Epithelial cell of esophagus (primary cell): ENCODE measurements at regions not wholly inside any gene's neighbourhood (a gene's known extent, or its start where the extent isn't known, plus 50 kb on each side); places are given as distances from the start of the nearest gene placed in this dataset.
A peak's percentile ranks its signal among the peaks of the same experiment; 100 is the strongest.

Experiments
- DNase-seq: peaks from one replicate; pipeline ENCODE4 v3.0.0; 2010; ENCODE audit warnings: low read depth
- H3K4me3 ChIP-seq: 2 replicates; pipeline ENCODE4 v1.5.1; 2011; ENCODE audit warnings: mild to moderate bottlenecking, low read length, control low read depth
- TF ChIP-seq, protein P1 (sequence below): IDR thresholded peaks from 2 replicates; pipeline ENCODE4 v1.5.1; 2011; ENCODE audit warnings: low read depth, mild to moderate bottlenecking, low read length, control low read depth, inconsistent platforms; ENCODE audit not compliant: insufficient read depth; ENCODE audit errors: missing control alignments

DNA sequence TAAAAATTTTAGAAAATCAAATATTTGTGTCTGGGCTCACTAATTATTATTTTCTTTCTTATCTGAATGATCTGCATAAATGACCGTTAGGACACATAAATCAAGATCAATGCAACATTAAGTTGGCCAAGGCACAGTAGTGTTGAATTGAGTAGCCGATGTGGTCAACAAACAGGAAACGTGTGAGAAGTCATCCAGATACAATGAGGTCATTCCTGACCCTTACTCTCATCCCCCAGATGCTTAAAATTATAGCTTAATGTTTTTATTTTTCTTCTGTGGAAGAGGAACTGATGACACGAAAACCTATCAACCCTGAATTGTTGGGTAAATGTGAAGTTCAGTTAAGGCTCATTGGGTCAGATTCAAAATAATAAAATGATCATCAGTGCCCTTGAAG is 222.9 kb downstream of the RFC3 start:
- no peak overlapping the region for H3K4me3 ChIP-seq
- DNase-seq = no peak
- TF ChIP-seq, protein P1, sequence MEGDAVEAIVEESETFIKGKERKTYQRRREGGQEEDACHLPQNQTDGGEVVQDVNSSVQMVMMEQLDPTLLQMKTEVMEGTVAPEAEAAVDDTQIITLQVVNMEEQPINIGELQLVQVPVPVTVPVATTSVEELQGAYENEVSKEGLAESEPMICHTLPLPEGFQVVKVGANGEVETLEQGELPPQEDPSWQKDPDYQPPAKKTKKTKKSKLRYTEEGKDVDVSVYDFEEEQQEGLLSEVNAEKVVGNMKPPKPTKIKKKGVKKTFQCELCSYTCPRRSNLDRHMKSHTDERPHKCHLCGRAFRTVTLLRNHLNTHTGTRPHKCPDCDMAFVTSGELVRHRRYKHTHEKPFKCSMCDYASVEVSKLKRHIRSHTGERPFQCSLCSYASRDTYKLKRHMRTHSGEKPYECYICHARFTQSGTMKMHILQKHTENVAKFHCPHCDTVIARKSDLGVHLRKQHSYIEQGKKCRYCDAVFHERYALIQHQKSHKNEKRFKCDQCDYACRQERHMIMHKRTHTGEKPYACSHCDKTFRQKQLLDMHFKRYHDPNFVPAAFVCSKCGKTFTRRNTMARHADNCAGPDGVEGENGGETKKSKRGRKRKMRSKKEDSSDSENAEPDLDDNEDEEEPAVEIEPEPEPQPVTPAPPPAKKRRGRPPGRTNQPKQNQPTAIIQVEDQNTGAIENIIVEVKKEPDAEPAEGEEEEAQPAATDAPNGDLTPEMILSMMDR = no peak

DNA sequence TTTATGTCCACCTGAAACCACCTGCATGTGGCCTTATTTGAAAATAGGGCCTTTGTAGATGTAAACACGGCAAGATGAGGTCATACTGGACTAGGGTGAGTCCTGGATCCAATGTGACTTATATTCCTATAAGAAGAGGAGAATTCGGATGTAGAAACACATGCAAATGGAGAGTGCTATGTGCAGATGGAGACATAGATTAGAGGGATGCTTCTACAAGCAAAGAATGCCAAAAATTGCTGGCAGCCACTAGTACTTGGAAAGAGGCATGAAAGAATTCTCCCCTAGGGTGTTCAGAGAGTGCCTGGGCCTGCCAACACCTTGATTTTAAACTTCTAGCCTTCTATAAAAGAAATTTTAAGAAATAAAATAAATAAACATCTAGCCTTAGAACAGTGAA is 226.1 kb downstream of the RFC3 start:
- TF ChIP-seq, protein P1 = no peak
- H3K4me3 ChIP-seq = no peak overlapping the region
- peak; percentile 33 for DNase-seq

DNA sequence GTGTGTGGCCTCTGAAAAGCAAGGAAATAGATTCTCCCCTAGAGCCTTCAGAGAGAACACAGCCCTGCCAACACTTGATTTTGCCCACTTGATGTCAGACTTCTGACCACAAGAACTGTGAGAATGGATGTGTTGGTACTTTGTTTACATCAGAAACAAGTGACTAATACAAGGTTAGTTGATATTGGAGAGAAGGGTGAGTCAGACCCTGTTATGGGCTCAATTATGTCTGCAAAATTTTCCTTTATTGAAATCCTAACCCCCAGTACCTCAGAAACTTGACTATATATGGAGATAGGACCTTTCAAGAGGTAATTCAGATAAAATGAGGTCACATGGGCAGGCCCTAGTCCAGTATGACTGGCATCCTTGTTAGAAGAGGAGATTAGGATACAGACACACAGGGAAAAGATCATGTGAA is 226.7 kb downstream of the RFC3 start:
- TF ChIP-seq, protein P1 = peak; percentile 23
- DNase-seq = peak; percentile 89
- no peak overlapping the region for H3K4me3 ChIP-seq

DNA sequence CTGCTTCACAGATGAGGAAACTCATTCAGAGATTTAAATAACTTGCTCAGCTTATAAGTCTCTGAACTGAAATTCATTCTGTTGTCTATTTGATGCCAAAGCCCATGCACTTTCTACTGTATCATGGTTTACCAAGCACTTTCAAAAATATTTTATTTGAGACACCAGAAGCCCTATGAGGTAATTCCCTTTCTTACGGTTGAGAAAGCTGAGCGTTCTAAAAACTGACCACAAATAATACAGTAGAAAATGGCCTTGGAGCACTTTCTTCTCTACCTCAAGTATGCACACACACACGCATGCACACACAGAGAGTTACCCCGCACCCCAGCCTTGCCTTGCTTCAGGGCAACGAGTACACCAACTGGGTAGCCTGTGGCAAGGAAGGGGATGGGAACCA is 228.5 kb downstream of the RFC3 start:
- TF ChIP-seq, protein P1 = no peak

DNA sequence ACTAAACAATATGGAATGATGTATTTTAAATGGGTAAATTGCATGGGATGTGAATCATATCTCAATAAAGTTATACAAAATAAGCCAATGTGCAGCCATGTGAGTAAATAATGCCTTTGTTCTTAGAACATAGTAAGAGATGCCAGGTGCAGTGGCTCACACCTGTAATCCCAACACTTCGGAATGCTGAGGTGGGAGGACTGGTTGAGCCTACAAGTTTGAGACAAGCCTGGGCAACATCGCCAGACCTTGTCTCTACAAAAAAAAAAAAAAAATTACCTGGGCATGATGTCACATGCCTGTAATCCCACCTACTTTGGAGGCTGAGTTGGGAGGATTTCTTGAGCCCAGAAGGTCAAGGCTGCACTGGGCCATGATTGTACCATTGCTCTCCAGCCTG is 230.7 kb downstream of the RFC3 start:
- DNase-seq = peak; percentile 99
- TF ChIP-seq, protein P1 = no peak
- no peak overlapping the region for H3K4me3 ChIP-seq

More for the DNA sequence above, 228.5 kb downstream of the RFC3 start:
- no peak overlapping the region for H3K4me3 ChIP-seq
- no peak for DNase-seq

DNA sequence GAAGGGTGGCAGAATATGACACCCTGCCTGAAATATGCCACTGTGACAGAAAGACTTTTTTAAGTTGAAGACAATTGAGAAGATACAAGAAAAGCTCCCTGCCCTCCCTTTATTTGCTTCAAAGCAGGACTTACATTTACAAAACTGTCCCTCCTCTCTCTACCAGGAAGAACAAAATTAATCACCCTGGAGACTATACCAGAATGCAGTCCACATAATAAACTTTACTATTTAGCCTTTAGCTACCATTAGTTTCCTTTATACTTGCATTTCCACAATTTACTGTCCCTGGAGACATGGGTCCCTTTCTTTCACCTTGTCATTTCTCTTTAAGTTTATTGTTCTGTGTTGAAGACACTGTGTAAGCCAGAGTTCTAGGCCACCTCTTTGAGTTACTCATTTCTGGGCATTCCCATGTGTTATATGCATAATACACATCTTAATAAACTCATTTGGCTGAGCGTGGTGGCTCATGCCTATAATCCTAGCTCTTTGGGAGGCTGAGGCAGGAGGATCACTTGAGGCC is 238.8 kb downstream of the RFC3 start:
- TF ChIP-seq, protein P1 = no peak
- no peak for DNase-seq
- no peak overlapping the region for H3K4me3 ChIP-seq

DNA sequence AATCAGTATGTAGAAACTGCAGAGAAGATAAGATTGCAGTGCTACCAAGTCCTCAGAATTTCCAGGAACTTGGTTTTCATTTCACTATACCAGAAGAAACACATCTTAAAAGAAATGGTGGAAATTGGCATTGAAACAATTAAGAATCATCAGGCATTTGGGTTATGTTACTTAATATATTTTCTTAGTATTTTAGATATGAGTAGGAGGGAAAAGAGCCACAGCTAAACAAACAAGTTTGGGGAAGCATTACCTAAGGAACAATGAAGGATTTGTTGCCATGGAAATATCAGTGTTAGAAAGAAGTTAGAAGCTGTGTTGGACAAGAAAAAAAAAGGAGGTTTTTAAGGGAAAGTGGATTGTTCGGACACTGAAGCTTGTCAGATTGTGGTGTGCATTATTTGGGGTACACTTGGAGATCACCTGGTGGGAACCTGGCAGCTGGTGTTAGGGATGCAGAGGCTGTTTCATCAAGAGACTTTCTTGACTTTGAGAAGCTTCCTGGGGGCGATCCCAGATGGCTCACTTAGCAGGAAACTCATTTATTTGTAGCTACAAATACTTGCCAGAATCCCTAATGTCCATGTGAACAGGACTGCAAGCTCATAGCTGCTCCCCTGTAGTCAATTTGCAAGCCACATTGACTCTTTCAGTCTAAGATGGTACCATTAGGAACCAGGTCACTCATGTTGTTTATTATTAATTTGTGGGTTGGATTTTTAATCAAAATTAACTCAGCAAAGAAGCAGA is 246.7 kb downstream of the RFC3 start:
- H3K4me3 ChIP-seq = no peak overlapping the region
- DNase-seq = no peak
- TF ChIP-seq, protein P1 = no peak
